Natural killer cell treated with Interleukin-12 subunit alpha and Interleukin-12 subunit beta and Interleukin-15 and Interleukin-18, amount 100 ng/mL, for 72 hours (primary cell): ENCODE measurements at regions not wholly inside any gene's neighbourhood (a gene's known extent, or its start where the extent isn't known, plus 50 kb on each side); places are given as distances from the start of the nearest gene placed in this dataset.

Source experiments
- ATAC-seq, 2 donors: fragments of 150-1000 bp; cut with Tn5 transposase in 1 of 2; sonication (Bioruptor Pico), chemical (Tn5 transposase) in 1 of 2; 2 replicates each; pipeline ENCODE4 v1.10.0; 2021
- DNase-seq: peaks from one replicate; pipeline ENCODE4 v3.0.0; 2022; ENCODE audit warnings: low spot score
- H3K27ac Mint-ChIP-seq, 2 donors: 1 replicate in 1 of 2; 2 replicates in 1 of 2; pipeline ENCODE4 v1.8.0; 2022; ENCODE audit warnings: mixed read lengths in 2 of 2, mild to moderate bottlenecking in 1 of 2, moderate library complexity in 1 of 2
- H3K27me3 Mint-ChIP-seq, 2 donors: 1 replicate in 1 of 2; 2 replicates in 1 of 2; pipeline ENCODE4 v1.8.0; 2022; ENCODE audit warnings: mixed read lengths in 2 of 2
- H3K36me3 Mint-ChIP-seq: one replicate; pipeline ENCODE4 v1.8.0; 2022; ENCODE audit warnings: mixed read lengths
- H3K4me1 Mint-ChIP-seq, 2 donors: 1 replicate in 1 of 2; 2 replicates in 1 of 2; pipeline ENCODE4 v1.8.0; 2022; ENCODE audit warnings: low read depth in 2 of 2, mixed read lengths in 2 of 2, mild to moderate bottlenecking in 1 of 2
- H3K4me3 Mint-ChIP-seq: one replicate; pipeline ENCODE4 v1.8.0; 2022; ENCODE audit warnings: mixed read lengths
- H3K9me3 Mint-ChIP-seq: 2 replicates; pipeline ENCODE4 v1.8.0; 2022; ENCODE audit warnings: mixed read lengths

DNA sequence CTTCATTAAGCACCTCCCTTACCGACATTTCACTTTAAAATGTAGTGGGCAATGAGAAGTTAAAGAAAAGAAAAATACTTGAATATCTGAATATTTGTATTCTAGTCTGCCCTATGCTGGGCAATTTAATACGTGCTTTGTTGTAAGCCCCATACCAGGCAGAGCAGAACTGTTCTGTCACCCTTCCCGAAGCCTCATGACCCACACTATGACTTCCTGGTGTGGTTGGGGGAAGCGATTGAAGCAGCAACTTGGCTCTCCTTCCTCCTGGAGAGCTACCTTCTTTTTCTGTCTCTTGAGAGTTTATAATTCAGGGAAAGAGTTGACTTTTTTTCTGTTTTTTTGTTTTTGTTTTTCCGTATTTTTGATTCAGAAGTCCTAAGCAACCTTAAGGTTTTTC is 243.7 kb downstream of the INHBA start:
- DNase-seq (no peak), ATAC-seq (no peak)

DNA sequence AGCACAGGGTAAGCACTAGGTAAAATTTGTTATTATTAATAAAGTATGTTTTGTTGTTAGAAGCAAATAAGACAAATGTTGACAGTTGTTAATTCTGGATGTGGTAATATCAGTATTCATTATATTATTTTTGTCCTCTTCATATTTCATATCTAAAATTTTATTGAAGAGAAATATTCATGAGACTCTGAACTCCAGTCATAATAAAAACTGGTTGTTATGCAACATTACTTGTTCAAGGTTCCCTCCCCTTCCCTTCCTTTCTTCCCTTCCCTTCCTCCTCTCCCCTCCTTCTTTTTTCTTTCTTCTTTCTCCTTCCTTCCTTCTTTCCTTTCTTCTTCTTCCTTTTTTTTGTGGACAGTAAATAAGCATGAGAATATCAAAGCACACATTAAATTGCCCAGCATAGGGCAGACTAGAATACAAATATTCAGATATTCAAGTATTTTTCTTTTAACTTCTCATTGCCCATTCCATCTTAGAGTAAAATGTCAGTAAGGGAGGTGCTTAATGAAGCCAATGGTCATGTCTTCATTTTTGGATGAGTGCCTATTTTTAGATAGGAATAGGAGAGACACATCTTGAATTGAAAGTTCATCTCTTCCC is 245.0 kb downstream of the INHBA start:
- no peaks in the 10 kb centered on the region for H3K27me3 Mint-ChIP-seq
- no peak overlapping the region for H3K27ac Mint-ChIP-seq
- no peaks in the 10 kb centered on the region for H3K36me3 Mint-ChIP-seq
- ATAC-seq (no peak), DNase-seq (no peak)
- no peak overlapping the region for H3K4me3 Mint-ChIP-seq
- H3K9me3 Mint-ChIP-seq = peaks cover 9% of the 10 kb centered on the region
- no peaks in the 10 kb centered on the region for H3K4me1 Mint-ChIP-seq

More for the DNA sequence above, 243.7 kb downstream of the INHBA start:
- H3K36me3 Mint-ChIP-seq = no peaks in the 10 kb centered on the region
- no peak overlapping the region for H3K4me3 Mint-ChIP-seq
- H3K4me1 Mint-ChIP-seq = no peaks in the 10 kb centered on the region
- H3K27me3 Mint-ChIP-seq = no peaks in the 10 kb centered on the region
- peaks cover 14% of the 10 kb centered on the region for H3K9me3 Mint-ChIP-seq
- no peak overlapping the region for H3K27ac Mint-ChIP-seq

DNA sequence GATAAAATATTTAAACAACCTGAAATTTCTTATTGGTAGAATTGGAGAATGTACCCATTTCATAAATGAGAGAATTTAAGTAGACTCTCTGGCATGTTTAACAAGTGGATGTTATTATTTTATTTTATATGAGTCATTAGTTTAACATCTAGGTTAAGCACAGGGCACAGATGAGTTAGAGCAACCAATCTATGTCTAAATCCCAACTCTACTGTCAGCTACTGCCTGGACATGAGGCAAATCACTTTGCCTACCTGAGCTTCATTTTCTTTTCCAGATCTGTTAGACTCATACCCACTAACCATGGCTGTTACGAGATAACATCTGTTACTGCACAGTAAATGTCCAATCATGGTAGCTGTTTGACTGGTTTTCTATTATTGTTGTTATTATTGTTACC is 251.1 kb downstream of the INHBA start:
- DNase-seq (no peak), ATAC-seq (no peak)
- Mint-ChIP-seq H3K27ac (no peak overlapping the region), H3K36me3 (peaks cover 4% of the 10 kb centered on the region), H3K4me1 (no peaks in the 10 kb centered on the region), H3K4me3 (no peak overlapping the region), H3K27me3 (no peaks in the 10 kb centered on the region), H3K9me3 (peaks cover 8% of the 10 kb centered on the region)

DNA sequence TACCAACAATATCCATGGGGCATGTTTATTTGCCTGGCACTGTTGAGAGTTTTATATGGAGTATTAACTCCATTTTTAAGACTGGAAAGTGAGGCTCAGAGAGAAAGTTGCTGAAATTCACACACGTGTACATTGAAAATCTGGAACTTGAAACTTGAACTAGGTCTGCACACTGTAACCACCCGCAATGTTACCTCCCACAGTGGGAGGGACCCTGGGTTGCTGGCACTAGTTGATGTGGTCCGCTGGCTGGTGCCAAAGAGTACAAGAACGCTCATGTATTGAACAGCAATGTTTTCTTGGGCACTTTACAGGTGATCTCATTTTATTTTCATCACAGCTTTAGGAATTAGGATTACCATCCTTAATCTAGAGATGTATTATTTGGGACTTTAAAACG is 253.2 kb downstream of the INHBA start:
- Mint-ChIP-seq H3K27ac (no peak overlapping the region), H3K9me3 (peaks cover 4% of the 10 kb centered on the region), H3K4me1 (no peaks in the 10 kb centered on the region), H3K4me3 (no peak overlapping the region), H3K36me3 (peaks cover 4% of the 10 kb centered on the region), H3K27me3 (no peaks in the 10 kb centered on the region)
- no peak for DNase-seq
- ATAC-seq = no peak

DNA sequence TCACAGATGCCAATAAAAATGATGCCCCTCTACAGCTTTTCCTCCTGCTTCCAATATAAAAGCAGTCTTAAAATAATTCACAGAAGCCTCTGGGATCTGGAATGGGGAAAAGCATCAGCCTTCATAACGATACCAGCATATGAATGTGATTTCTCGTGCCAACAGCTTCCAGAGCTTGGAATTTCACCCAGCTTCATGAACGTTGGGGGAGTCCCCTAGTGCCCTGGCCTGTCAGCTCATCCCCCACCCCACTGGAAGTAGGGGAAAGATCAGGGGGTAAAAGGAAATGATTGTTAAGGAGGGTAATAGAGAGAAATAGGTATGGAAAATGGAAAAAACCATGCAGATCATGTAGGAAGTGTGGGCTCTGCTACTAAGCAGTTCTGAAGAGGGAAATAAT is 253.6 kb downstream of the INHBA start:
- Mint-ChIP-seq H3K4me3 (no peak overlapping the region), H3K9me3 (peaks cover 4% of the 10 kb centered on the region), H3K27ac (no peak overlapping the region), H3K27me3 (no peaks in the 10 kb centered on the region), H3K4me1 (no peaks in the 10 kb centered on the region), H3K36me3 (peaks cover 4% of the 10 kb centered on the region)
- ATAC-seq = no peak
- DNase-seq = no peak

DNA sequence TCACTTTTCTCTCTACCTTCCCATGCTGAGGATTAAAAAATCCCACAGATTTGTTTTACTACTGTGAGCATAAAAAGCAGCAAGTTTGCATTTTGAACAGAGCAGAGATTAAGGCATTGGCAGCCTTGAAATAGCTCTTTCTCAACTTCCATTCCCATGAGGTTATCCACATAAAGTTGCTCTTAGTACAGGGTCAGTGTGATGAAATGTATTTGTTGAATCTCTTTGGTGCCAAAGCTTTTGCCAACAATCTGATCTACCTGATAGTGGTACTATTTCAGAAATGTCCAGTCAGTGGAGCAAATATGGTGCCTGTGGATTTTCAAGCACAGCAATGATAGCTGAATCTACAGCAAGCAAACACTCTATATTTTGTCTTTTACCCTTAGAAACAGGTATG is 254.8 kb downstream of the INHBA start:
- DNase-seq (no peak), ATAC-seq (no peak)
- peaks cover 4% of the 10 kb centered on the region for H3K9me3 Mint-ChIP-seq
- no peak overlapping the region for H3K27ac Mint-ChIP-seq
- H3K4me3 Mint-ChIP-seq = no peak overlapping the region
- peaks cover 4% of the 10 kb centered on the region for H3K36me3 Mint-ChIP-seq
- H3K4me1 Mint-ChIP-seq = no peaks in the 10 kb centered on the region
- H3K27me3 Mint-ChIP-seq = no peaks in the 10 kb centered on the region

DNA sequence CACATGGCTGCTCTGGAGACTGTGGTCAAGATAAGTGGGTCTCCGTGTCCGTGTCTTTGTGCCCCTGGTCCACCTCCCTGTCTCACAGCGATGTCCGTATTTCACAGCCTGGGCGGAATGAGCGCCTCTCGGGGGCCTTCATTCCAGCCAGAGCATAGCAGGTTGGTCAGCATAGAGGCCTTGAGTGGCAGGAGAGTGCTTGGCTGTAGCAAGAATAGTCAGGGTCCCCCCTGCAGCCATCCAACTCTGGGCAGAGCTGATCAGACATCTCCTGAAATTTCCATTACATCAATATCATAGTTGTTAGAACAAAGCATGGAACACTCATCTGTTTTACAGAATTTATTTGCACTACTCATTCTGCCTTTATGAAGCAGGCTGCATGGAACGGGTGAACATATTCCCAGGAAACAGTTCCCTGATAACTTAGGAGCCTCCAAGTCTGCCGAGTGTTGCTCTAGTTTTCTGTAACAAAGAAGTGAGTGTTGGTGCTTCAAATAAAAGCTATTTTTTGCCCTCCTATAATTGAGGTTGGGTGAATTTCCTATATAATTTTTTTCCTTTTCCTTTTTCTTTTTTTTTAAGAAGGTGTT is 255.3 kb downstream of the INHBA start:
- Mint-ChIP-seq H3K27me3 (no peaks in the 10 kb centered on the region), H3K9me3 (peaks cover 5% of the 10 kb centered on the region), H3K4me1 (no peaks in the 10 kb centered on the region), H3K36me3 (peaks cover 4% of the 10 kb centered on the region), H3K4me3 (no peak overlapping the region), H3K27ac (no peak overlapping the region)
- no peak for DNase-seq
- ATAC-seq = peak in 1 of 2 donors; percentile 11

DNA sequence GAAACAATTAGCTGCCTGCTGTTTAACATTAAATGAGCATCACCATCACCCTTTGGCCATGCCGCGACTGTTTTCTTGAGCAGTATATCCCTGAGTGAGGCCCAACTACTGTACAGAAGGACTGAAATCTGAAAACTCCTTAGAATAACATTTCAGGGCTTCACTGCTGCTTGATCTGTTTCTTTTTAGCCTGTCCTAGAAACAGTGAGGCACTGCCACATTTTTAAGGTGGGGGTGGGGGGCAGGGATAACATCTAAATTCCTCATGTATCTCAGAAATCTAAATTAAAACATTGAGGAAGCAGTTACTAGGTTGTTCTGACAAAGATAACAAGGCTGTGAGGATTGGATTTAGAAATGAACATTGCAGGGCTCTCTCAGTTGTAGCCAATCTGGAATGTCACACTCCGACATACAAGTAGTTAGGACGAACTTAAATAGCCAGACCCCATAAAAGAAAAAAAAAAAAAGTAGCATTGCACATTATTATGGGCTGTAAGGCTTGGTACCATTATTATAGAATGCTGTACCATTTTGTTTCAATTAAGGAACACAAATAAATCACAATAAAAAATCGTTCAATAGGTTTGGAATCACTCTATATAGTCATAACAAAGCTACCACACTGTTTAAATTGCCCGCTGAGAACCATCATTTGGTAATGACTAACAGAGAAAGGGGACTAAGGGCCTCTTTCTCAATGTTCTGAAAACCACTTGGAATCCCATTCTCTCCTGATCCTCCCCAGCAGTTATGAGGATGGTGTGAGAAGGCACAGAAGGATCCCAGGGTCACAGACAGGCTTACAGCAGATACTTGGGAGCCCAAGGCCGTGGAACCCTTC is 256.1 kb downstream of the INHBA start:
- H3K27me3 Mint-ChIP-seq = no peaks in the 10 kb centered on the region
- DNase-seq = no peak
- H3K36me3 Mint-ChIP-seq = peaks cover 4% of the 10 kb centered on the region
- peaks cover 10% of the 10 kb centered on the region for H3K9me3 Mint-ChIP-seq
- no peak overlapping the region for H3K4me3 Mint-ChIP-seq
- ATAC-seq = no peak
- H3K4me1 Mint-ChIP-seq = no peaks in the 10 kb centered on the region
- H3K27ac Mint-ChIP-seq = no peak overlapping the region

DNA sequence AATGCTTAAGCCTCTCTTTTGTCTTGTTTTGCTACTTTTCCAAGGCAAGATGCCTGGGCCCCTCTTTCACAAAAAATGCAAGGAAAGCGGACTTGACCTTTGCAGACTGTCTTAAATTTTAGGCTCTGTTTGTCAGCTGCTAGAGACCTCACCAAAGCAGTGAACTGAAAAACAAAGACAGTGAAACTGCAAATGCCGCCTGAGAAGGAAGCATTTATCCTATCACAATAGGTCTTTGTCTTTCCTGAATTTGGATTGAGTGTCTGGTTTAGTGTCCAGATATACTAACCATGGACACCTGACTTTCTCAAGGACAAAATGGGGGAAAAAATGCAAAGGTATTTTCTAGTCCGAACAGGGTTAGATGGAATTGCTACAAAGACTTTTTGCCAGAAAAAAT is 256.9 kb downstream of the INHBA start:
- H3K36me3 Mint-ChIP-seq = peaks cover 4% of the 10 kb centered on the region
- H3K9me3 Mint-ChIP-seq = peaks cover 12% of the 10 kb centered on the region
- ATAC-seq (no peak), DNase-seq (no peak)
- H3K27me3 Mint-ChIP-seq = no peaks in the 10 kb centered on the region
- no peak overlapping the region for H3K27ac Mint-ChIP-seq
- no peak overlapping the region for H3K4me3 Mint-ChIP-seq
- no peaks in the 10 kb centered on the region for H3K4me1 Mint-ChIP-seq

DNA sequence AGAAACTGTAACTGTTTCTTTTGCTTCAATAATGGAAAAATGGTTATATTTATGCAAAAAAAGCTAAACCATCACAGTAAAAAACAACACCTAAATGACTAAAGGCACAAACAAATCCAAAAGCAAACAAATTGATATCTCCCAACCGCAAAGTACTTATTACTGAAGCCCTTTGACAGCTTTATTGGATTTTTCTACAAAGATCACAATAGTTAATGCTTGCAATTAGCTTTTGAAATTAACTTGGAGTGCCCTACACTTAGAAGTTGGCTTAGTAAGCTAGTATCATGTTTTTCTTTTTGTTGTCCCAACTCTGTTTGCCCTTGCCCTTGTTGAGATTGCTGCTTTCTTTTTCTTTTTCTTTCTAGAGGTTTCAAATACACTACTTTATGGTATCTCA is 257.5 kb downstream of the INHBA start:
- H3K4me3 Mint-ChIP-seq = no peak overlapping the region
- no peak overlapping the region for H3K27ac Mint-ChIP-seq
- ATAC-seq (no peak), DNase-seq (no peak)
- H3K27me3 Mint-ChIP-seq = no peaks in the 10 kb centered on the region
- H3K9me3 Mint-ChIP-seq = peaks cover 11% of the 10 kb centered on the region
- no peaks in the 10 kb centered on the region for H3K4me1 Mint-ChIP-seq
- peaks cover 3% of the 10 kb centered on the region for H3K36me3 Mint-ChIP-seq

DNA sequence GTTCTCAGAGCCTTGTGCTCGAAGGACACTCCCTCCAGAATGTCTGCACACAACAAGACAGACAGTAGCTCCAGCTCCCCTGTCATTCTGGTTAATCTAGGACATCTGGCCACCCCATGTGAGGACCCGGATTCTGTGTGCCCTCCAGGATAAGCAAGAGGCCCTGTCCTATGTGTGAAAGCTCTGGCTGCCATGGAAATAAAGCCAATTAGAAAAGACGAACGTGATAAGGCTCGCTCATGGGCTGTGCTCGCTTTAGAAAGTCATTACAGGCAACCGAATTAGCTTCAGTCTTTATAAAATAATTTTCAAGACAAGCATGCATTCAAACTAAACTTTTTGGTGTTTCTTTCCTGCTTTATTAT is 263.4 kb downstream of the INHBA start:
- ATAC-seq (no peak), DNase-seq (no peak)
- H3K4me1 Mint-ChIP-seq = no peaks in the 10 kb centered on the region
- H3K9me3 Mint-ChIP-seq = peaks cover 10% of the 10 kb centered on the region
- no peak overlapping the region for H3K4me3 Mint-ChIP-seq
- no peaks in the 10 kb centered on the region for H3K36me3 Mint-ChIP-seq
- no peak overlapping the region for H3K27ac Mint-ChIP-seq
- H3K27me3 Mint-ChIP-seq = no peaks in the 10 kb centered on the region

DNA sequence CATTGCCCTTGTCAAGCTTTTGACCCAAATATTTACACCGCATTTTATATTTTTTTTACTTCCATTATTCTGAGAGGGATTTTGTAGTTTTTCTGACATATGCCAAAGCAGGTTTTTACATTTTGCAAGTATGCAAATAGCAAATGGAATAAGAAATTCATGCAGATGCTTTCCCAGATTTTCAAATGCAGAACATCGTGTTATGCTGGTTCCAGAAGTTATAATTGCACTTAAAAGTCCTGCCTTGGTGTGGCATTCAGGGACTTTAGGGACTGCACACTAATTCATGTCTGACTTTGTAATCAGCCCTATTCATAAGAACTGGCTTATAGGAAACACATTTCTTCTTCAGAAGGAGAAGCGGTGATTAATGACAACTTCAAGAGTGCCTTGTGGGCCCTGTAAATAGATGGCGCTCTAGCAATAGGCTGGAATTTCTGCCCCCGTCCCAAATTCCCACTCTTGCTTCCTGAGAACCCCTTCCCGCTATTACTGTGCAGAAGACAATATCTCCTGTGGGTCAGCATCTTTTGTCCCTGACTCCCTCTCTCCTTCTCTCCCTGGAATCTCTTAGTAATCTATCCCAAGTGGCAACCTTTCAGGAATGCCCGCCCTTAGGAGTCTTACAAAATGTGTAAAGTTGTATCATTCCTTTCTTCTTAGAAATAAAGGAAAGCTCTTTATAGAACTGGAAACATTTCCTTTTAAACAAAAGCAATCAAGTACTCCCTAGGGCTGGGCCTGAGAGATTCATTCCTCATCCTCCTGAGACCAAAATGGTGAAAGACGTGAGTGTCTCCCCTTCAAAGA is 264.0 kb downstream of the INHBA start:
- Mint-ChIP-seq H3K4me1 (no peaks in the 10 kb centered on the region), H3K9me3 (peaks cover 13% of the 10 kb centered on the region), H3K4me3 (no peak overlapping the region), H3K27ac (no peak overlapping the region), H3K36me3 (no peaks in the 10 kb centered on the region), H3K27me3 (no peaks in the 10 kb centered on the region)
- DNase-seq (no peak), ATAC-seq (no peak)

DNA sequence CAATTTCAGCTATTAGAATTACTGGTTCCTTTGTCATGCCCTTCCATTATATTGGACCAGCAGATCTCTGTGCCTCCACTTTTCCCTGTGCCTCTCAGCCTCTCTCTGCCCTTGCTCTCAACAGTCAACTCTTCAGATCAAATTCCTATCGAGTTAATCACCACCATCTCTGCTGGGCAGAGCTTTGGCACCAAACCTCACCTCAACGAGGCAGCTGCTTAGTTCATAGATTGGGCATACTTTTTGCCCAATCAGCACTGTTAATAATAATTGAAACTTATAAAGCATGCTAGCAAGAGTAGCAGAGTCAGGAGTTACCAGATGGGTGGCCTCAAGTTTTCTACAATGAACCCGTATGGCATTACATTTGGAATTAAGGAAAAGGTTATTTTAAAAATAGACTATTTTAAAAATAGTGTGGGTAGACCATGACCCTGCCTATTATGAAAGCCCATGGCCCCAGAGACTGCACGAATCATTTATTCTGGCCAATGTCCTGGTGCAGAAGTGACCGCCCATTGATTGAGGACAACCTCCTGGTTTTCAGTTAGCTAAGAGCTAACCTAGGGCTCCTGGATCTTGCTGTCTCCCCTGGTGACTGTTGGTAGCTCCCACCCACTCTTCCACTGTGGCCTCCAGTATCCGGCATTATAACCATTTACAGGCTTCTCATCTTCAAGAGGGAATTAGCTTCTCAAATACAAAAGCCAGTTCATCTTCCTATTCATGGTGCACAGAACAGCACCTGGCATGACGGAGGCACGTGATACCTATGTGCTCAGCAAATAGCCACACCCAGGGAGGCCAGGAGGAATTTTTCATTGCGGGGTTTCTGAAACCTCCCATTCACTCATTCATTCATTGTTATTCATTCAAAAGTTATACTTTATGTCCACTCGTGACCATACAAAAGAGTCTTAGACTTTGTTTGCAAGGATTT is 265.4 kb downstream of the INHBA start:
- ATAC-seq (no peak), DNase-seq (no peak)
- no peaks in the 10 kb centered on the region for H3K36me3 Mint-ChIP-seq
- no peaks in the 10 kb centered on the region for H3K27me3 Mint-ChIP-seq
- H3K9me3 Mint-ChIP-seq = peaks cover 12% of the 10 kb centered on the region
- no peaks in the 10 kb centered on the region for H3K4me1 Mint-ChIP-seq
- H3K27ac Mint-ChIP-seq = no peak overlapping the region
- no peak overlapping the region for H3K4me3 Mint-ChIP-seq
